Stimulated activated CD8-positive, alpha-beta memory T cell treated with anti-CD3 and anti-CD28 coated beads, Interleukin-15, amount 100 ng/mL, for 4 hours (primary cell): ENCODE measurements at regions not wholly inside any gene's neighbourhood (a gene's known extent, or its start where the extent isn't known, plus 50 kb on each side); places are given as distances from the start of the nearest gene placed in this dataset.

ENCODE experiments used
- DNase-seq, 2 donors: peaks; one replicate each; pipeline ENCODE4 v3.0.0-alpha.2; 2020; ENCODE audit warnings: low read depth in 2 of 2

DNA sequence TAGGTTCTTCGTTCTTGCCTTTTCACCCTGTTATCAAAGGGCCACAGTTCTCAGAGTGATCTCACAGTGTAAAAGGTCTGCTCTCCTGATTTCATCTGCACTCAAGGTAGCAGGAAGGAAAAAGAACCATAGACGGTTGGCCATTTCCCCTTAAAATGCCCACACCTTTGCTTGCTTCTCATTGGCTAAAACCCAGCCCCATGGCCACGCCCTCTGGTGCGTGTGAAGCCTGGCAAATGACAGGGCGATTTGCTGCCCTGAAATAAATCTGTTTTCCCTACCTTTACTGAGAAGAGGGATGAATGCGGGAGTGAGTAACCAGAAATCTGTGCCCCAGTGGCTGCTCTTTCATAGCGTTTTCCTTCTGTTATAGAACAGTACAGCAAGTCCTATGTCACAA, 269.3 kb downstream of the POU4F1 start:
- no peak for DNase-seq

DNA sequence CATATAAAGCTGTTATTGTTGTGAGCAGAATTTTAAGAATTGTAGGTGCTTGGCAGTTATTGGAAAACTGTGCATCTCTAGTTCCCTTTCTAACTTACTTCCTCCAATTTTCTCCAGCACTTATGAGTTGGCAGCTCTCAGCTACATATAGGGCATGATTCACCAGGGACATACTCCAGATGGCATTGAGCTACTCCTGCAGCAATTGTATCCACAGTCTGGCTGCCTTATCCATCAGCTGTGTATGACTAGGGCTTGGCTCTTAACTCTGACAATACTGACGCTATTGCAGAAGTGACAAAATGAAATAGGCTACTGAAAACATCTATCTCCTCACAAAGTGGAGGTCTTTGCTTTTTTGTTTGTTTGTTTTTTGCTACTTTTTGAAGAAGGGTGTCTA, 276.7 kb downstream of the POU4F1 start:
- no peak for DNase-seq

DNA sequence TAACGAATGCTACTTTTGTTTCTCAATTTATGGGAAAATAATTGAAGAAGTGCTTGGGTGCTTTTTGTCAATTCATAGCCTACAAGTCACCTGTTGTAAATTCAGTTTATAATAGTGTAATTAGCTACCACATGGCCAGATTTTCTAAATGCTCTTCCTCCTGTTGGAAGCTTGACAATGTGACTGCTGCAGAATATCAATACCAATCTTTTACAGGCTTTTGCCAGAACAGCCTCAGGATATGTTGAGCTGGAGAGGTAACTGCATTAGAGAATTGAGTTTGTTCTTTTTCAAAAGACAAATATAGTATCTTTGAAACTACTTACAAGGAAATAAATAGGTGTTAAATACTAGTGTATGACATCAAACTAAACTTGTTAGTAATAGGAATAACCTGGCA, 277.8 kb downstream of the POU4F1 start:
- DNase-seq = no peak

DNA sequence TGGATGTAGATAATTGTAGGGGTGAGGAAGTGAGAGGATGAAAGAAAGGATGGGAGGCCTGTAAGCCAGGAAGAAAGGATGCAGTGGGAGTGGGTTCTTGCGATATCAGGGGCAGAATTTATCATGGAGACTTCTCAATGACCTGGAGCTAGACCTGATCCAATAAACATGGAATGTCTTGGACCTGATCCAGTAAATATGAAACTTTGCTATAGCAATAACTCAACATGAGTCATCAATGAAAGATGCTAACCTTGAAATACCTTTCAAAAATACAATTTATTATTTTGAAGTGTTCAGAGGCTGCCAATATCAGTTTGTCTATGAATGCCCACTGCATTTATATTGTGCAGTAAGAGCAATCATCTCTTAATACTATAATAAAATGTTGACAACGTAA, 279.5 kb downstream of the POU4F1 start:
- DNase-seq = no peak

DNA sequence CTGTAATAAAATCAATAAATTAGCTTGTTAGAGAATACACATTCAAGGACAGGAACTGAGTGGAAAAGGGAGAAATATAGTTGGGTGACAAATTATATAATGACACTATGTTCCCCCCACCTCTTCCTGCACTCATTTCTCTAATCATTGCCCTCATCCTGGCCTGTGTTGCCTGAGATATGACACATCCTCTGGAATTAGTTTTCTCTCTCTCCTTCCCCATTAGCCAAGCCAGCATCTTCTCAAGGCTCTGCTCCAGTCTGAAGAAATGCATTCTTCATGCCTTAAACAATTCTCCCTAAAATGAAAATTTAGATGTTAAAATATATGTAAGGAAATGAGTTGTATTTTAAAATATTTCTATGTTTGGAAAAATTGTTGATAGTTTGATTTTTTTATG, 280.3 kb downstream of the POU4F1 start:
- DNase-seq = no peak

DNA sequence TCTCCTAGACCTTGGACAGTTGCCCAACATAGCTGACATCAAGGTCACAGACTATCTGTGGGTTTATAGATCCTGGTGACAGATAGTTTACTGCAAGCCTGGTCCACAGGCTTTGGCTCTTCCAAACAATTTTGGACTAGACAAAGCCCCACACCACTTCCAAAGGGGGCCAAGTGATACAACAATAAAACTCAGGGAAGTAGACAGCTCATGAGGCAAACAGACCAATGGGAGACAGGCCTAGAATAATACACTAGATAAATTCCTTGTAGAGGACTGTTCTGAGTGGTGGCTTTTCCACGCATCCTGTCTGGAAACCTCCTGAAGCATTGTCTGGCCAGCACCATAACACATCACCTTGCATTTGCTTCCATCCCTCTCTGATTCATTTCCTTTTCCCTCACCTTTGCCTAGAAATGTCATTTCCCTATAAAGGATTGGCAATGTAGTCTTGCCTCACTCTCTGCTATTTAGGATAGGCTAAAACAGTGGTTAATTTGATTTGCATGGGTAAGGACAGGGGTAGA, 284.2 kb downstream of the POU4F1 start:
- DNase-seq = no peak

DNA sequence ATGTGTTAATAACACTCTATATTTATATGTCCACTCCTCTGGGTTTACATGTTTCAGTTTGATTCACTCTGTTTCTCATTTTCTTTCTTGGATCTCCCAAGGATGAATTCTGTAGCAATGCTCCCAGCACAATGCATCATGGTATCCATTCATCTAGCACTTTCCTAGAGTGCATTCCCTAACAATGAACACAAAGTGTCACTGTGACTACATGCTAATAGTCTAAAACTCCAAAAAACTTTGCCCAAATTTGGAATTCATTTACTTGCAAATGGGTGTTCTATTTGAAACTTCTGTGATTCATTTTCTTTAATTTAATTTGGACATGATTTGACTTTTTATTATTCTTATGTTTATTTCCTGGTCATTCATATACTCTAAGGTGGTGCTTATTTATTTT, 286.3 kb downstream of the POU4F1 start:
- no peak for DNase-seq

DNA sequence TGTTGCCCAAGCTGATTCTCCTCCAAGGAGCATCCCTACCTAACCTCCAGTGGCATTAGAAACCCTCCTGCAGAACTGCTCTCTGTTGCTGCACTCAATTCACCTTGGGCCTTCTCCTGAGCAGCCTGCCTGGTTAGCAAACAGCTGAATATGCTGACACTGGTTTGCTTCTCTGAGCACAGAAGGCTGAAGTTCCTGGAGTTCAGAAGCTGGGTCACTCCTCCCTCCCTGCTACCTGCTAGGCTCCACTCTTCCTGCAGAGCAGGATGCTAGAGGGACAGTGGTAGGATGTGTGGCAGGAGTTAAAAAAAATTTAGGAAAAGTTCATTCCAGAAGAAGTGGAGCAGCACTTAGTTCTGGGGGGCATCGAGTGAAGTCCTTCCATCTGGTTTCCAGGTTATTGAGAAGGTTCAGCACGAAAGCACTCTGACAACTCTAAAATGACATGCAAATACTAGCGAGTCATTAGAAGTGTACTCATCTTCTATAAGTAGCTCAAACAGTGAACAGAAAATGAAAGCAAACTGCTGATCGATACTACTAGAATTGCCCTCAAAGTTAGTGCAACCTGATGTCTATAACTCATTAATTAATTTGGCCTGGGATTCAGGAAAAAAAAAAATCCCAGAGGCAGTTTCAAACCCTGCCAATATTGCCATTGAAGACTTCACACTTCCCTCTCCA, 293.7 kb downstream of the POU4F1 start:
- DNase-seq = no peak

DNA sequence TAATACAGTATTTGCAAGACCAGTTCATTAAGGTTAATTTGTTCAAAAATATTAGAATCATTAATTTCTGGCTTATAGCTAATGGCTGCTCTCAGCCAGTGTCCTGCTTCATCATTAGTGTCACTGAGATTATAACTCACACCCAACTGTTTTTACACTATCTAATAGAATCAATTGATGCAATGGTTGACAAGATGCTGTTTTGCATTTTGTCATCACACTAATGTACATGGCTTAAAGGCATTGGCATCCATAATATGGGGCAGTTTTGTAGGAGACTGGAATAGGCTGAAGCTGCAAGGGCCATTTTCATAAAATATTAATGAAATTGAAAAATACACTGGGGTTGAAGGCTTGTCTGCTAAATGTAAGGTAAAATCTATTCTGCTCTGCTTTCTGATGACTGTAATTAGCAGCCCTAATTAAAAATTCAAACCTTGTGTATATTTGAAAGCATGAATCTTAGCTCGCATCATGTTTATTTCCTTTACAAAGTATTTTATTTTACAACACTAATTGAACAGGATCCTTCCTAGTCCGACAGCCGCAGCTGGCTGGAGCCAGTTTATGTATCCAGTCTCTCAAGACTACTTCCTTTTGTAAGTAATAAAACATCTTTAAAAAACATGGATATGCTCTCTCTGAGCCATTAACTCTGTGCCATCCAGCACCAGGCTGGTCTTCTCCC, 296.7 kb downstream of the POU4F1 start:
- no peak for DNase-seq

DNA sequence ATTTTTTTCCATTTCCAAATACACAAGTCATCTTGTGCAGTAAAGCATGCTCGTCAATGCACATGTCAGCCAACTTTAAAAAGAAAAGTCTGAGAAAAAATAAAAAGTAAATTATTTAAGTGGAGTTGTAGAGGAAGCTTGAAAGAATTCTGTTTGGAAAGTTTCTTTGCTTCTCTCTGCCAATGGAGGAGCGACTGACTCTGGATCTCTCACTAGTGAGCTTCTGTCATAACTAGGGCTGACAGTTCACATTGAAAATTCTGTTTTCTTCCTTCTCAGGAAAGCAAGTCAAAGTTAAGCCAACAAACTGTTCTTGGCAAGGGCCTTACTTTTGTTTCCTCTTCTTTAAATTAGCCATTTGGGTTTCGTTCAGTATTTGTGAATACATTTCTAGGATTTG, 298.2 kb downstream of the POU4F1 start:
- DNase-seq = no peak

DNA sequence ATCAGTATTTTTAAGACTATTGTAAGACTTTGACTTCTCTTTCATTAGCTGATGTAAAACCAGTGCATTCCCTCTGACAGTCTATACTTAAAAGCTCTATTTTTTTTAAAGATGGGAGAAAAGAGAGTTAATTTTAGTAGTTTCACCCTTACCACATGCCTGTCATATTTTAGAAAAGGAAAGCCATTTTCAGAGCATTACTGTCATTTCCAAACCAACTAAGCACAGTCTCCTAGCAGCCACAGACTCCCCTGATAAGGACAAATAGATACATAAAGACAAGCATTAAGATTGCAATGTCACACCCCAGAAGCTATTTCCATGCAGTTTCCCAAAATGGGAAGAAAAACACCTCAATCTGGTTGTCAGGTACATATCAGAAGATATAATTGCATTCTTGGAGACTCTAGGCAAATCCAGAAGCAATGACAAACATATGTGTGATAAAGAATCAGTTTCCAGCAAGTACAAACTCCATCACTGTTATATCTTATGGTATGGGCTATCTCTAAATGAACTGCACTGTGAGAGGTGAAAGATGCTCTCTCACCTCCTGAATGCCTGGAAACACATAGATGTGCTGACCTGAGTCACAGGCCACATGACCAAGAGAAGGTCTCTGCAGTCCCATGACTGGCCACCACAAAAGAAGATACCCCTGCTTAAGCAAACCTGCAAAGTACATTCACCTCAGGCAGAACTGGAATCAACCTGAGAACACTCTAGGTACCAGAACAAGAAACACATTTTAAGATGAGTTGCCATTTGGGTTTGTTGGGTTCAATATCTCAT, 303.3 kb downstream of the POU4F1 start:
- DNase-seq = no peak

DNA sequence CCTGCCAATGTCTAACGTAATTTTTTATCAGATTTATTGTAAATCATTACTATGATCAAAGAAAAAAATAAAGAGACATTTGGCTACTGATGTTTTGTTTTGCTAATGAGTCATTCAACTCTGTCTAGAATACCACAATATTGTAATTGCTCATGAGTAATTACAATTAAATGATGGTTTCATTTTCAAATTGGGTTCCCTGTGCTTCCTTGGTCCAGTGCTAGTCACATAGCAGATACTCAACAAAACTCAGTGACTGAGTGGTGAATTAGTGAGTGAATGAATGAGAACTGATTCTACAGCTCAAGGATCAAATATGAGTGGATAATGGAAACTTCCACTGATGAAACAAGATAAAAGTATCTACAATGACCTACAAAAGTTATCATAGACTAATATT, 304.7 kb downstream of the POU4F1 start:
- DNase-seq = no peak

DNA sequence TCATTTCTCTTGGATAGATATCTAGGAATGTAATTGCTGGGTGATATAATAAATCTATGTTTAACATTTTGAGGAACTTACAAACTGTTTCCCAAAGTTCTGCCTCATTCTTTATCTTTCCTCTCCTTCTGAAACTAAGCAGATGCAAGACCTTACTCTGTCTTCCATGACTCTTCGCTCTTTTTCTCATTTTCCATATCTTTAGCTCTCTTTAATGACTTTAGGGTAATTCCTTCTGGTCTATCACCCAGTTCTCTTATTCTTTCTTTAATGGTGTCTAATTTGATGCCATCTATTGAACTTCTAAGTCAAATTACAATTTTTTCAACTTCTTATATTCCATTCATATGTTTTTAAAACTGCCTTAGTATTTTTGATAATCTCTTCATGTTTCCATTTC, 316.6 kb downstream of the POU4F1 start:
- no peak for DNase-seq

DNA sequence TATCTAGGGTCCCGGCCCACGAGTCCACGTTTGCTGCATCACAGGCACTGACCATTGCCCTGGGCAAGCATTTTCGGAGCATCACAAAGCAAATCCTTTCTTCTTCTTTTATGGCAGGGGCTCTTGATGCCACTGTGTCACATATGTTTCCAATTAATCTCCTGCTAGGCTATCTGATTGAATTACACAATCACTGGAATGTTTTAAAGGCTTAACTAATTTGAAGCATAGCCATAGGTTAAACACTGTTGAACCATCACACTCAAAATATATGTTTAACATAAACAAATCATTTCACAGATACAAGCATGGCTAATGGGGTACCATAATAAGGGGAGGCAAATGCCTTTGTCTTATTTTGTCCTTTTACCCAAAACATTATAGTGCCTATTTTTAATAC, 338.3 kb downstream of the POU4F1 start:
- DNase-seq = no peak

DNA sequence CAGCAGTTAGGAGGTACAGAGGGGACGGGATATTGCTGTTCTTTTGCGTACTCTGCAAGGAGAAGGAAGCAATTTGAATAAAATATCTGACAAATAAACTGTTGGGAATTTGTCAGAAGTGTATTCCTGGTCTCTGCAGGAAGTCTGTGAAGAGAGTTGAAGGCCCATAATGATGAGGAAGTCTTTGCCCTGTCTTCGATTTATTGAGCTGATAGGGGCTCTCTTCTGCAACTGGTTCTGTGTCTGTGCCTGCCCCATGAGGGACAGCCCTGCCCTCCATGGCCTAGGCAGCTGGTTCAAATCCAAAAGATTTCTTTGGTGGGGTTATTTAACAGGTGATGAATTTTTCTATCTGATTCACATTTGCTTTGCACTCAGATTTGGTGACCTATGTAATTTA, 339.7 kb upstream of the EDNRB start:
- no peak for DNase-seq

DNA sequence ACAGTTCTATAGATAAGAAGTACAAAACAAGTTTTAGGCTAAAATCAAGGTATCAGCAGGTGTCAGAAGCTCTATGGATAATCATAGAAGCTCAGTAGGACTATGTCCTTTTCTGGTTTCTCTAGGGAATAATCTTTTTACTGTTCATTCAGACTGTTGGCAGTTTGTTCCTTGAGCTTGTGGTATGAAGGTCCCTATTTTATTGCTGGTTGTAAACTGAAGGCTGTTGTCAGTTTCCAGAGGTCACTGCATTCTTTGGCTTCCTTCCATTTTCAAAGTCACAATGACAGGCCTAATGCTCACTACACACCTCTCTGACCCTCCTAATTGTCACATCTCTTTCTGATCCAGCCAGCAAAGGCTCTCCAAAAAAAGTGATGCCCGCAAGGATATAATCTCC, 337.9 kb upstream of the EDNRB start:
- DNase-seq = no peak

DNA sequence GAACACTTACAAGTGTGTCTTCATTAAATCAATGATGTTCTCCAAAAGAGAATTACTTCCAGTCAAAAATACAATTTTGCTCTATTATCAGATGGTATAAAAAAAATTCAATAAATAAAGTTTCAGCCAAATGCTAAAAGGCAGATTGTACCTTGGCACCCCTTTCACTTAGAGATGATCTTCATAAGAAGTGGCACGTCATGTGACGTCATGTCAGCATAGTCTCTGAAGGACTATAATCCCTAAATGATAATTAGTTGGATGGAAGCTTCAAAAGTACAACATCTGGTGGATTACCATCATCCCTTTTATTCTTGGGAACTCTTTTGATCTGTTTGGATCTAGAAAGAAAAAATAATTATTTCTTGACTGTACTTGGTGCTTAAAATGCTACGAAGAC, 335.5 kb upstream of the EDNRB start:
- no peak for DNase-seq

DNA sequence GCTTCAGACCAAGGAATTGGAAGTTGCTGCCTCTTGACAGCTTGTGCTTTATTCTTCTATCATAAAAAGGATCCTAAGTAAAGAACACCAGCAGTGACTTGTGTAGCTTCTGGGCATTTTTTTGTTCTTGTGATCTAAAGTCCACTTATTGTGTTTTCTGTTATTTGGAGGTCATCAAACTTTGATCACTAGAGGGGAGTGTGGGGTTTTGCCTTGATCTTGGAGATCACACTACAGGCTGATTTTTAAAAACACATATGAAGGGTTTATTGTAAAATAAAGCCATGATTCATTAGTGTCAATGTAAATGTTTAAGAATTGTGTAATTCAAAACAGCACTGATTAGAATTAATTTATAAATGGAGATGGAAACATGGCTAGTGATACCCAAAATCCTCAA, 328.7 kb upstream of the EDNRB start:
- DNase-seq = no peak

DNA sequence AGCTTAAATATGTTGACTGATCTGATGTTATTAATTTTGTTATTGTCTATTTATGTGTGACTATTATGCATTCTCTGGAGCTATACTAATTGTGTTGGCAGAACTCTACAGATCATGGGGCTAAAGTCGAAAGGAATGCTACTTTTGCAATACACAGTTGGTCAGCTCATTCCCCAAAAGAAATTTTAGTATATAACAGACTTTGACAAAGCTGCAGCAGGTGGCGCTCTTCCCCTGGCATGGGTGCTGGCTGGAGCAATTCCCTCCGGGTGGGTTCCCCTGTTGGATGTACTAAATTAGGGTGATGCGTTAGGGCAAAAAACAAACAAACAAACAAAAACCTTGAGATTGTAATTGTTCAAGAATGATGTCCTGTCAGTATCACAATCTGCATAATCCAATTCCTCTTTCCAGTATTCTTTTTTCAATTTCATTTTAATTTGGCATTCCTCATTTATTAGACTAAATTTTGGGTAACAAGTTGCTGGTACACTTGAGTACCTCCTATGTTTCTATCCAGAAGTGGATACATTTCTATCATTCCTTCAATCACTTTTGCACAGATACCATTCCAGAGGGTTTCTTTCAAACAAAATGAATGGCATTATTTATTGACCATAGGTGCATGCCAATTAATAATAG, 322.8 kb upstream of the EDNRB start:
- no peak for DNase-seq

DNA sequence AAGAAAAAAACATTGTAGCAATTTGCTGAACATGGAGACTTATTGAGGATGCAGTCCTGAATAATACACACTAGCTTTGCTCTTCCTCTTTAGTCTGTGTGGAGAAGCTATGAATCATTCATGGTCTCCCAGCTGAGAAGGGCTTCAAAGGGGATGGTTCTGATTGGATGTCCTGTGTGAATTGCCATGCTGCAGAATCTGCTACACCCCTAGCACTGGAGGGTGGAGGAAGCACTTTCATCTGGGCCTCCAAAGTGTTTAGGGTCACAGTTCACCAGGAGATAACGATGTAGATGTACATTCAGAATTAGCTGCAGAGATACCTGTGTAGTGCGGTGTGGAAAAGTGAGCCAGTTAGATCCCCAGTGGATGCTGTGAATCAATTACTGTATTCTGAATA, 321.1 kb upstream of the EDNRB start:
- no peak for DNase-seq

DNA sequence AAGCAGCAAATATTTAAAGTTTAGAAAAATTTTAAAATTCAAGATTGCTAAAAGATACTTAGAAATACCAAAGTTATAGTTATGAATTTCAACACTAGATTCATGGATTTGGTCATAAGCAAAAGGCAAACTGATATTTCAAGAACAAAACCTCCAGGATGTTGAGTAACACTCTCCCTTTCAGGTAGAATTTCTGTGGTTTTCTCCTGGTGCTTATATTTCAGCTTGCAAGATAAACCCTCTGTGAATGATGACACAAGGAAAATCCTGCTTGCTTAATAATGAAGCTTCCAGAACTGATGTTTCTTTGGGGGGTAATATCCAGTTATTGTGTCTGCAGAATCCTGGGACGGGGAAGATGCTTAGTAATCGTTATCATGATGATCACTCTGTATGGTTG, 320.3 kb upstream of the EDNRB start:
- no peak for DNase-seq

DNA sequence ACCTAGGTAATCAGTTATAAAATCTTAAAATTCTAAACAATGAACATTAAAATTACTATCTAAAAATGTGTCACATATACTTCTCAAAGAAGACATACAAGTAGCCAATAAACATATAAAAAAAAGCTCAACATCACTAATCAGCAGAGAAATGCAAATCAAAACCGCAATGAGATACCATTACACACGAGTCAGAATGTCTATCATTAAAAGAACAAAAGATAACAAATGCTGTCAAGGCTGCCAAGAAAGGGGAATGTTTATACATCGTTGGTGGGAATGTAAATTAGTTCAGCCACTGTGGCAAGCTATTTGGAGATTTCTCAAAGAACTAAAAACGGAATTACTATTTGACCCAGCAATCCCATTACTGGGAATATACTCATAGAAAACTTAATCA, 310.3 kb upstream of the EDNRB start:
- no peak for DNase-seq
